ENCODE measurements at regions not wholly inside any gene's neighbourhood (a gene's known extent, or its start where the extent isn't known, plus 50 kb on each side); places are given as distances from the start of the nearest gene placed in this dataset.

DNA sequence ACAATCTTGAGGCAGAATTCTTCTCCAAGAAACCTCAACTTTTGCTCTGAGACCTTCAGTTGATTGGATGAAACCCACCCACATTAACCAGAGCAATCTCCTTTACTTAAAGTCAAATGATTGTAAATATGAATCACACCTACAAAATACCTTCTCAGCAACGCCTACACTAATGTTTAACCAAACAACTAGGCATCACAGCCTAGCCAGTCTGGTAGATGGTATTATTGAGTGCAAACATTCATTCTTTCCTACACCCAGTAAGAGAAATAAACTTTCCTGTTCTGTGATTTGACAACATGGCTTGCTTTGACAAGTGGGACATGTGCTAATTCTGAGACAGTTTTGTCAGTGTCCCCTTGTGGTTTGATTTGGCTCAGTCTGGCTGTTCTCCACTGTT, 252.2 kb downstream of the HACE1 start:
- no peaks in the 10 kb centered on the region for H3K9me3 ChIP-seq
- intact Hi-C loops (cut with DNase I; ENCODE audit: low total_unique reads) = no loop called here
- no peaks in the 10 kb centered on the region for H3K36me3 ChIP-seq
- H3K4me1 ChIP-seq = no peaks in the 10 kb centered on the region
- H3K4me3 ChIP-seq = no peak overlapping the region
- no peak for DNase-seq
- TF ChIP-seq EP300 (IDR thresholded peaks at IDR 0.05) (no peak), POLR2AphosphoS5 (IDR thresholded peaks at IDR 0.05) (no peak), POLR2A (IDR thresholded peaks at IDR 0.05) (no peak)
- TF ChIP-seq, protein P1, sequence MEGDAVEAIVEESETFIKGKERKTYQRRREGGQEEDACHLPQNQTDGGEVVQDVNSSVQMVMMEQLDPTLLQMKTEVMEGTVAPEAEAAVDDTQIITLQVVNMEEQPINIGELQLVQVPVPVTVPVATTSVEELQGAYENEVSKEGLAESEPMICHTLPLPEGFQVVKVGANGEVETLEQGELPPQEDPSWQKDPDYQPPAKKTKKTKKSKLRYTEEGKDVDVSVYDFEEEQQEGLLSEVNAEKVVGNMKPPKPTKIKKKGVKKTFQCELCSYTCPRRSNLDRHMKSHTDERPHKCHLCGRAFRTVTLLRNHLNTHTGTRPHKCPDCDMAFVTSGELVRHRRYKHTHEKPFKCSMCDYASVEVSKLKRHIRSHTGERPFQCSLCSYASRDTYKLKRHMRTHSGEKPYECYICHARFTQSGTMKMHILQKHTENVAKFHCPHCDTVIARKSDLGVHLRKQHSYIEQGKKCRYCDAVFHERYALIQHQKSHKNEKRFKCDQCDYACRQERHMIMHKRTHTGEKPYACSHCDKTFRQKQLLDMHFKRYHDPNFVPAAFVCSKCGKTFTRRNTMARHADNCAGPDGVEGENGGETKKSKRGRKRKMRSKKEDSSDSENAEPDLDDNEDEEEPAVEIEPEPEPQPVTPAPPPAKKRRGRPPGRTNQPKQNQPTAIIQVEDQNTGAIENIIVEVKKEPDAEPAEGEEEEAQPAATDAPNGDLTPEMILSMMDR (IDR thresholded peaks at IDR 0.05) = no peak
- WGBS, 5 donors = 30 to 75% (median 49%) methylated on average over 1 of the region's 1 CpG
- H3K27me3 ChIP-seq = no peaks in the 10 kb centered on the region
- H3K27ac ChIP-seq = no peak overlapping the region

DNA sequence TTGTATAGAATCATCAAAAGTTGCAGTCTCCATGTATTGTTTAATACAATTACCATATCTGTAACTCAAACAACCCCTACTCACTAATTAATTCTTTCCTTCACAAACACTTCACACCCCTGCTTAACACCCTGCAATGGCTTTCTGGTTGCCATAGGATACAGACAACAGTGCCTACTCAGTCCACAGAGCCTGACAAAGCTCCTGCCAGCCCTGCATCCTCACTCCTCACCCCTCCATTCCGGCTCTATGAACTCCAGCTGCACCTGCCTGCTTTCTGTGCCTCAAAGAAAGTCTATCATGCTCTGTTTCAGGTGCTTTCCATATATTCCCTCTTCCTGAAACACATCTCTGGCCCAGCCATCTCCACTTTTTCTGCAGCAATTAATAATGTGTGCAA, 253.4 kb downstream of the HACE1 start:
- no peak overlapping the region for H3K4me3 ChIP-seq
- H3K27ac ChIP-seq = no peak overlapping the region
- H3K9me3 ChIP-seq = no peaks in the 10 kb centered on the region
- DNase-seq = peak in 1 of 2 donors; percentile 56
- H3K27me3 ChIP-seq = no peaks in the 10 kb centered on the region
- TF ChIP-seq, protein P1 (IDR thresholded peaks at IDR 0.05) = no peak
- TF ChIP-seq EP300 (IDR thresholded peaks at IDR 0.05) (no peak), POLR2AphosphoS5 (IDR thresholded peaks at IDR 0.05) (no peak), POLR2A (IDR thresholded peaks at IDR 0.05) (no peak)
- WGBS, 5 donors = 28 to 82% (median 62%) methylated on average over 1 of the region's 1 CpG
- no peaks in the 10 kb centered on the region for H3K36me3 ChIP-seq
- intact Hi-C loops (cut with DNase I; ENCODE audit: low total_unique reads) = no loop called here
- H3K4me1 ChIP-seq = peaks cover 0 to 4% (median 0%) of the 10 kb centered on the region in 4 donors

DNA sequence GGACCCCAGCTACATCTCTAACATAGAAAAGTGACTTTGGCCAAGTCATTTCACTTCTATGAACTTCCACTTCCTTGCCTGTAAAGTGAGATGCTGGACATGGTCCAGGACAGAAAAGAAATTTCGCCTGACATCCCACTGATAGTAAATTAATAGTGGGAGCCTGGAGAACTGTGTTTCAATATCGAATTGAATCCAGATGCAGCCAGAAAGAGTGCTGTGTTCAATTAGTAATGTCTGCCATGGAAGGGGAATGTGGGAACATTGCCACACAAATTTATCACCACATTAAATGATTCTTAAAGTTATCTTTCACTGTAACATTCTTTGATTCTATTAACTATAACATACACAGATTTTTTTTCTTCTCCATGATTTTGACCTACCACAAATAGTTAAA, 255.0 kb downstream of the HACE1 start:
- H3K27ac ChIP-seq = no peak overlapping the region
- TF ChIP-seq, protein P1 (IDR thresholded peaks at IDR 0.05) = no peak
- TF ChIP-seq POLR2A (IDR thresholded peaks at IDR 0.05) = no peak
- no peak for TF ChIP-seq EP300 (IDR thresholded peaks at IDR 0.05)
- no peak for TF ChIP-seq POLR2AphosphoS5 (IDR thresholded peaks at IDR 0.05)
- H3K4me1 ChIP-seq = peaks cover 0 to 11% (median 2%) of the 10 kb centered on the region in 4 donors
- intact Hi-C loops (cut with DNase I; ENCODE audit: low total_unique reads) = no loop called here
- H3K36me3 ChIP-seq = no peaks in the 10 kb centered on the region
- H3K27me3 ChIP-seq = no peaks in the 10 kb centered on the region
- DNase-seq = no peak
- no peak overlapping the region for H3K4me3 ChIP-seq
- 70 to 82% (median 73%) methylated on average over 2 of the region's 2 CpGs for WGBS, 5 donors
- H3K9me3 ChIP-seq = no peaks in the 10 kb centered on the region

DNA sequence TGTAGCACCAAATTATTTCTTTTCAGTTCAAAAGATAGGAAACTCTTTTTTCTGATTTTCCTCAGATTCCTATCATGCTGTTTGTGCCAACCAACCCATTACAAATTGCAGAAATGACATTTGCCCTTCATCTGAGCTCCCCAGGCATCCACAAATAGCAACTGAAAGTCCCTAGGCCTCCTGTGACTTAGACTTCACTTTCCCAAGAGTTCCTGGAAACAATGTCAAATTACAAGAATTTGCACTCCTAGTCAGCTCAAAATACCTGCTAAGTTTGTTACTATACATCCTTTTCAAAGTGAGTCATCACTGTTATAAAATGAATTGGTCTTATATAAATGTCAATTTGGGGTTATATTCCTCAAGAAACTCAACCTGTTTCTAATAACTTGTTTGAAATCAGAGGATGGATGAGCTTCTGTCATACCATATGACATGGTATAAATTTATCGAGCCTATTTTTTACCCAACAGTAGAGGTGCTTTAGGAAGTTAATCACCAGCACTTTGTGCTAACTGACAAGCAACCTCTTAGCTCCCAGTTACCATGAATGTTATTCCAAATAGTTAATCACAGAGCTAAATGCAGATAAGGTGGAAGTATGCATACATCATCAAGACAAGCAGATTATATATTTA, 256.5 kb downstream of the HACE1 start:
- 77 to 87% (median 79%) methylated on average over 1 of the region's 1 CpG for WGBS, 5 donors
- no peaks in the 10 kb centered on the region for H3K27me3 ChIP-seq

More for the DNA sequence above, 256.5 kb downstream of the HACE1 start:
- H3K4me3 ChIP-seq = no peak overlapping the region
- H3K27ac ChIP-seq = no peak overlapping the region
- DNase-seq = no peak
- peaks cover 0 to 11% (median 2%) of the 10 kb centered on the region in 4 donors for H3K4me1 ChIP-seq
- no peaks in the 10 kb centered on the region for H3K36me3 ChIP-seq
- TF ChIP-seq POLR2A (IDR thresholded peaks at IDR 0.05) = no peak
- TF ChIP-seq POLR2AphosphoS5 (IDR thresholded peaks at IDR 0.05) = no peak
- TF ChIP-seq, protein P1 (IDR thresholded peaks at IDR 0.05) = no peak
- TF ChIP-seq EP300 (IDR thresholded peaks at IDR 0.05) = no peak
- intact Hi-C loops (cut with DNase I; ENCODE audit: low total_unique reads) = no loop called here
- H3K9me3 ChIP-seq = no peaks in the 10 kb centered on the region
